ENCODE measurements at regions not wholly inside any gene's neighbourhood (a gene's known extent, or its start where the extent isn't known, plus 50 kb on each side); places are given as distances from the start of the nearest gene placed in this dataset.

DNA sequence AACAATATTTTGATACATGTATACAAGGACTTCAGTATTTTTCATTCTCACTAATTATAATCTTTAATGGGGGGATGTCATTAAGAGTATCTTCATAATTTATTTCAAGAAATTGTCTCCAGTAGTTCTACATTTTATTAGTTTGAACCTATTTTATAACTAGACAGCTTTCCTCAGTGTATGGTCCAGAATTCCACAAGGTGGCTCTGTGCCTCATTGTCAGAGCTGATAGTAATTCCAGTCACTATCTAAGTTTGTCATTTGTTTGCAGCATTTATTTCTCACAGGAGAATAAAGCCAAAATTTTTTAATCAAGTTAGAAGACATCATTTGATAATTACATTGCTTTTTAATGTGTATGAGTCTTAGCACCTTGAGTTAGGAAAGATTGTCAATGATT, 1633.0 kb upstream of the PCDH20 start:
- TF ChIP-seq, protein P1, sequence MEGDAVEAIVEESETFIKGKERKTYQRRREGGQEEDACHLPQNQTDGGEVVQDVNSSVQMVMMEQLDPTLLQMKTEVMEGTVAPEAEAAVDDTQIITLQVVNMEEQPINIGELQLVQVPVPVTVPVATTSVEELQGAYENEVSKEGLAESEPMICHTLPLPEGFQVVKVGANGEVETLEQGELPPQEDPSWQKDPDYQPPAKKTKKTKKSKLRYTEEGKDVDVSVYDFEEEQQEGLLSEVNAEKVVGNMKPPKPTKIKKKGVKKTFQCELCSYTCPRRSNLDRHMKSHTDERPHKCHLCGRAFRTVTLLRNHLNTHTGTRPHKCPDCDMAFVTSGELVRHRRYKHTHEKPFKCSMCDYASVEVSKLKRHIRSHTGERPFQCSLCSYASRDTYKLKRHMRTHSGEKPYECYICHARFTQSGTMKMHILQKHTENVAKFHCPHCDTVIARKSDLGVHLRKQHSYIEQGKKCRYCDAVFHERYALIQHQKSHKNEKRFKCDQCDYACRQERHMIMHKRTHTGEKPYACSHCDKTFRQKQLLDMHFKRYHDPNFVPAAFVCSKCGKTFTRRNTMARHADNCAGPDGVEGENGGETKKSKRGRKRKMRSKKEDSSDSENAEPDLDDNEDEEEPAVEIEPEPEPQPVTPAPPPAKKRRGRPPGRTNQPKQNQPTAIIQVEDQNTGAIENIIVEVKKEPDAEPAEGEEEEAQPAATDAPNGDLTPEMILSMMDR (IDR thresholded peaks at IDR 0.05; ENCODE audit: insufficient read depth, low read depth, low read length): no peak
- TF ChIP-seq EZH2 (IDR thresholded peaks at IDR 0.05; ENCODE audit: insufficient read depth, low read length): no peak

Data from astrocyte (in vitro differentiated cells and primary cell).